Astrocyte (in vitro differentiated cells and primary cell): ENCODE measurements at regions not wholly inside any gene's neighbourhood (a gene's known extent, or its start where the extent isn't known, plus 50 kb on each side); places are given as distances from the start of the nearest gene placed in this dataset.

Experiments
- EZH2 ChIP-seq: IDR thresholded peaks from 2 replicates; pipeline ENCODE4 v1.6.1; 2012; ENCODE audit warnings: mild to moderate bottlenecking, low read length, inconsistent platforms; ENCODE audit not compliant: insufficient read depth
- TF ChIP-seq, protein P1 (sequence below): IDR thresholded peaks from 2 replicates; pipeline ENCODE4 v1.5.1; 2011; ENCODE audit warnings: low read depth, mild to moderate bottlenecking, inconsistent platforms, low read length, moderate library complexity; ENCODE audit not compliant: insufficient read depth

DNA sequence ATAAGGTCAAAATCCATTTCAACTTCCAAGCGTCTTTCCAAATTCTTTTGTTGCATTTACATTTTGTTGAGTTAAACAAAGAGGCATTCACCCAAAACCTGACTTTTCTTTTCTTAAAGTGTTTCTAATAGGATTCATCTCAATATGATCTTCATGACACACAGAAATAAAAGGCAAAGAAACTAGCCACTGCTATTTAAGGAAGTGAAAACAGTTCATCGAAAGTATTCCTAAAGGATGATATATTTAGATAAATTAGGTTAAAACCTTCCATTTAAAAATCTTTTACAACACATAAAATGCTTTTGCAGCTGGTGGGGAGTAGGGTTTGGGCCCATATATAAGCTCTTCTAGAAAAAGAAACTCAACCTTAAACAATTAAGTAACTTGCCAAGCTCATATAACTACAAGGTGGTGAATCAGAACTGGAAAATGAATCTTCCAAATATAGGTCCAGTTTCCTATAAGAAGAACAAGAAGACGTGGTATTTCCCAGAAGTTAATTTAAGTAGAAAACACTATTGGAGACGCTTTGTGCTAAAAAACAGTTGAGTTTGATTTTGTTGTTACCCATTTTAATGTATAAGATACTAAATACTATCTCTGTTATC, 336.0 kb upstream of the HNRNPA3 start:
- TF ChIP-seq, protein P1, sequence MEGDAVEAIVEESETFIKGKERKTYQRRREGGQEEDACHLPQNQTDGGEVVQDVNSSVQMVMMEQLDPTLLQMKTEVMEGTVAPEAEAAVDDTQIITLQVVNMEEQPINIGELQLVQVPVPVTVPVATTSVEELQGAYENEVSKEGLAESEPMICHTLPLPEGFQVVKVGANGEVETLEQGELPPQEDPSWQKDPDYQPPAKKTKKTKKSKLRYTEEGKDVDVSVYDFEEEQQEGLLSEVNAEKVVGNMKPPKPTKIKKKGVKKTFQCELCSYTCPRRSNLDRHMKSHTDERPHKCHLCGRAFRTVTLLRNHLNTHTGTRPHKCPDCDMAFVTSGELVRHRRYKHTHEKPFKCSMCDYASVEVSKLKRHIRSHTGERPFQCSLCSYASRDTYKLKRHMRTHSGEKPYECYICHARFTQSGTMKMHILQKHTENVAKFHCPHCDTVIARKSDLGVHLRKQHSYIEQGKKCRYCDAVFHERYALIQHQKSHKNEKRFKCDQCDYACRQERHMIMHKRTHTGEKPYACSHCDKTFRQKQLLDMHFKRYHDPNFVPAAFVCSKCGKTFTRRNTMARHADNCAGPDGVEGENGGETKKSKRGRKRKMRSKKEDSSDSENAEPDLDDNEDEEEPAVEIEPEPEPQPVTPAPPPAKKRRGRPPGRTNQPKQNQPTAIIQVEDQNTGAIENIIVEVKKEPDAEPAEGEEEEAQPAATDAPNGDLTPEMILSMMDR: no peak
- no peak for TF ChIP-seq EZH2
